Activated CD4-positive, alpha-beta T cell treated with anti-CD3 and anti-CD28 coated beads for 36 hours (primary cell): ENCODE measurements at regions not wholly inside any gene's neighbourhood (a gene's known extent, or its start where the extent isn't known, plus 50 kb on each side); places are given as distances from the start of the nearest gene placed in this dataset.

ENCODE experiments used
- ATAC-seq: fragments of 200-7000 bp; cut with Tn5 transposase; one replicate; pipeline ENCODE4 v1.10.0; 2021; ENCODE audit warnings: mild to moderate bottlenecking, moderate library complexity
- CTCF ChIA-PET: fragments of 350-600 bp; sonication (Branson Sonifier 250); formaldehyde crosslinking; loops from one replicate; lab custom pipeline; 2021; ENCODE audit warnings: antibody characterized with exemption; lab: Charles Lee
- POLR2A ChIA-PET: fragments of 350-600 bp; sonication (Branson Sonifier 250); formaldehyde crosslinking; loops from one replicate; lab custom pipeline; 2021; ENCODE audit warnings: antibody characterized with exemption, inconsistent platforms; lab: Charles Lee
- DNase-seq: peaks from one replicate; pipeline ENCODE4 v3.0.0-alpha.2; 2020
- H3K27ac Mint-ChIP-seq: one replicate; pipeline ENCODE4 v1.8.0; 2021; ENCODE audit warnings: mixed read lengths
- H3K27me3 Mint-ChIP-seq: one replicate; pipeline ENCODE4 v1.8.0; 2021; ENCODE audit warnings: mixed read lengths
- H3K36me3 Mint-ChIP-seq: one replicate; pipeline ENCODE4 v1.8.0; 2021; ENCODE audit warnings: low read depth, mixed read lengths
- H3K4me1 Mint-ChIP-seq: one replicate; pipeline ENCODE4 v1.8.0; 2021; ENCODE audit warnings: mixed read lengths
- H3K4me3 Mint-ChIP-seq: one replicate; pipeline ENCODE4 v1.8.0; 2021; ENCODE audit warnings: mild to moderate bottlenecking, moderate library complexity, mixed read lengths
- H3K9me3 Mint-ChIP-seq: one replicate; pipeline ENCODE4 v1.8.0; 2021; ENCODE audit warnings: low read depth, mixed read lengths
- intact Hi-C, 2 experiments: fragments of 100-400 bp; cut with DNase I in 1 of 2; cut with micrococcal nuclease in 1 of 2; formaldehyde crosslinking; loops; one replicate each; pipeline versions ENCODE4 v1.14.2 to v1.15.1; 2022 to 2024; cut with DNase I, micrococcal nuclease

- intact Hi-C loops: no loop called here
- ChIA-PET CTCF (no interaction called here), POLR2A (no interaction called here)
- Mint-ChIP-seq H3K27ac (no peak overlapping the region), H3K27me3 (no peaks in the 10 kb centered on the region), H3K4me1 (no peaks in the 10 kb centered on the region), H3K9me3 (peaks cover 14% of the 10 kb centered on the region), H3K4me3 (no peak overlapping the region), H3K36me3 (no peaks in the 10 kb centered on the region)
- no peak for DNase-seq
- no peak for ATAC-seq
Measured at GRCh38 chr2:155872396-155872795, 460.1 kb downstream of the NR4A2 start.

- ATAC-seq: no peak
- Mint-ChIP-seq H3K27ac (no peak overlapping the region), H3K27me3 (no peaks in the 10 kb centered on the region), H3K9me3 (peaks cover 14% of the 10 kb centered on the region), H3K4me3 (no peak overlapping the region), H3K4me1 (no peaks in the 10 kb centered on the region), H3K36me3 (no peaks in the 10 kb centered on the region)
- CTCF ChIA-PET: no interaction called here
- POLR2A ChIA-PET: no interaction called here
- DNase-seq: no peak
- intact Hi-C loops: no loop called here
Measured at GRCh38 chr2:155871940-155872339, 460.6 kb downstream of the NR4A2 start.

GRCh38 chr2:155867564-155867963, 465.0 kb downstream of the NR4A2 start:
- intact Hi-C loops: no loop called here
- ATAC-seq (no peak), DNase-seq (no peak)
- H3K4me3 Mint-ChIP-seq: no peak overlapping the region
- no peaks in the 10 kb centered on the region for H3K4me1 Mint-ChIP-seq
- no peaks in the 10 kb centered on the region for H3K27me3 Mint-ChIP-seq
- H3K9me3 Mint-ChIP-seq: peaks cover 2% of the 10 kb centered on the region
- ChIA-PET POLR2A (no interaction called here), CTCF (no interaction called here)
- no peak overlapping the region for H3K27ac Mint-ChIP-seq
- no peaks in the 10 kb centered on the region for H3K36me3 Mint-ChIP-seq

GRCh38 chr2:155866477-155866876, 466.0 kb downstream of the NR4A2 start:
- H3K4me3 Mint-ChIP-seq: no peak overlapping the region
- H3K27me3 Mint-ChIP-seq: no peaks in the 10 kb centered on the region
- ChIA-PET CTCF (no interaction called here), POLR2A (no interaction called here)
- H3K9me3 Mint-ChIP-seq: peaks cover 2% of the 10 kb centered on the region
- H3K27ac Mint-ChIP-seq: no peak overlapping the region
- DNase-seq (no peak), ATAC-seq (no peak)
- no peaks in the 10 kb centered on the region for H3K36me3 Mint-ChIP-seq
- H3K4me1 Mint-ChIP-seq: no peaks in the 10 kb centered on the region
- intact Hi-C loops: no loop called here

- CTCF ChIA-PET: no interaction called here
Measured at GRCh38 chr2:155852156-155852555, 480.4 kb downstream of the NR4A2 start.

GRCh38 chr2:155846259-155846658, 486.3 kb downstream of the NR4A2 start:
- no peaks in the 10 kb centered on the region for H3K9me3 Mint-ChIP-seq
- H3K4me3 Mint-ChIP-seq: no peak overlapping the region
- DNase-seq (no peak), ATAC-seq (no peak)
- H3K36me3 Mint-ChIP-seq: no peaks in the 10 kb centered on the region
- H3K4me1 Mint-ChIP-seq: no peaks in the 10 kb centered on the region
- H3K27ac Mint-ChIP-seq: no peak overlapping the region
- CTCF ChIA-PET: no interaction called here
- POLR2A ChIA-PET: no interaction called here
- intact Hi-C loops: no loop called here
- no peaks in the 10 kb centered on the region for H3K27me3 Mint-ChIP-seq

More at GRCh38 chr2:155852156-155852555, 480.4 kb downstream of the NR4A2 start:
- H3K9me3 Mint-ChIP-seq: no peaks in the 10 kb centered on the region
- H3K27me3 Mint-ChIP-seq: no peaks in the 10 kb centered on the region
- DNase-seq (no peak), ATAC-seq (no peak)
- H3K4me3 Mint-ChIP-seq: no peak overlapping the region
- intact Hi-C loops: no loop called here
- H3K36me3 Mint-ChIP-seq: no peaks in the 10 kb centered on the region
- H3K4me1 Mint-ChIP-seq: no peaks in the 10 kb centered on the region
- H3K27ac Mint-ChIP-seq: no peak overlapping the region
- POLR2A ChIA-PET: no interaction called here

GRCh38 chr2:155844461-155844860, 488.1 kb downstream of the NR4A2 start:
- Mint-ChIP-seq H3K4me1 (no peaks in the 10 kb centered on the region), H3K4me3 (no peak overlapping the region), H3K36me3 (no peaks in the 10 kb centered on the region), H3K27ac (no peak overlapping the region), H3K9me3 (no peaks in the 10 kb centered on the region), H3K27me3 (no peaks in the 10 kb centered on the region)
- no peak for DNase-seq
- POLR2A ChIA-PET: no interaction called here
- CTCF ChIA-PET: no interaction called here
- intact Hi-C loops: no loop called here
- ATAC-seq: no peak

GRCh38 chr2:155842103-155842502, 490.4 kb downstream of the NR4A2 start:
- CTCF ChIA-PET: interaction anchor here (1.5 kb wide), 1 partner anchor 12 kb away, joined by 5 read pairs; no protein-coding TSS in a partner anchor
- Mint-ChIP-seq H3K36me3 (no peaks in the 10 kb centered on the region), H3K27me3 (no peaks in the 10 kb centered on the region), H3K4me1 (no peaks in the 10 kb centered on the region), H3K9me3 (no peaks in the 10 kb centered on the region), H3K4me3 (no peak overlapping the region), H3K27ac (no peak overlapping the region)
- intact Hi-C loops: no loop called here
- POLR2A ChIA-PET: no interaction called here
- ATAC-seq (no peak), DNase-seq (no peak)

- CTCF ChIA-PET: interaction anchor here (1.5 kb wide), 1 partner anchor 12 kb away, joined by 5 read pairs; no protein-coding TSS in a partner anchor
- H3K4me1 Mint-ChIP-seq: no peaks in the 10 kb centered on the region
Measured at GRCh38 chr2:155841442-155841841, 491.1 kb downstream of the NR4A2 start.

GRCh38 chr2:155840661-155841060, 491.9 kb downstream of the NR4A2 start:
- POLR2A ChIA-PET: interaction anchor here (0.7 kb wide), 1 partner anchor 49 kb away, joined by 6 read pairs; no protein-coding TSS in a partner anchor
- no peaks in the 10 kb centered on the region for H3K36me3 Mint-ChIP-seq
- H3K27me3 Mint-ChIP-seq: no peaks in the 10 kb centered on the region
- no peak overlapping the region for H3K27ac Mint-ChIP-seq
- ATAC-seq (no peak), DNase-seq (no peak)
- H3K4me3 Mint-ChIP-seq: no peak overlapping the region
- CTCF ChIA-PET: interaction anchor here (1.5 kb wide), 1 partner anchor 13 kb away, joined by 5 read pairs; no protein-coding TSS in a partner anchor
- intact Hi-C loops: no loop called here
- no peaks in the 10 kb centered on the region for H3K9me3 Mint-ChIP-seq
- H3K4me1 Mint-ChIP-seq: no peaks in the 10 kb centered on the region

More at GRCh38 chr2:155841442-155841841, 491.1 kb downstream of the NR4A2 start:
- DNase-seq (no peak), ATAC-seq (no peak)
- Mint-ChIP-seq H3K27ac (no peak overlapping the region), H3K36me3 (no peaks in the 10 kb centered on the region), H3K27me3 (no peaks in the 10 kb centered on the region), H3K4me3 (no peak overlapping the region), H3K9me3 (no peaks in the 10 kb centered on the region)
- intact Hi-C loops: no loop called here
- POLR2A ChIA-PET: no interaction called here

GRCh38 chr2:155839991-155840390, 492.5 kb downstream of the NR4A2 start:
- ChIA-PET POLR2A (no interaction called here), CTCF (no interaction called here)
- intact Hi-C loops: no loop called here
- Mint-ChIP-seq H3K9me3 (no peaks in the 10 kb centered on the region), H3K4me1 (no peaks in the 10 kb centered on the region), H3K27ac (no peak overlapping the region), H3K36me3 (no peaks in the 10 kb centered on the region), H3K4me3 (no peak overlapping the region), H3K27me3 (no peaks in the 10 kb centered on the region)
- ATAC-seq (no peak), DNase-seq (no peak)

- Mint-ChIP-seq H3K27me3 (no peaks in the 10 kb centered on the region), H3K36me3 (no peaks in the 10 kb centered on the region), H3K4me1 (no peaks in the 10 kb centered on the region), H3K4me3 (no peak overlapping the region), H3K9me3 (no peaks in the 10 kb centered on the region), H3K27ac (no peak overlapping the region)
- intact Hi-C loops: no loop called here
- POLR2A ChIA-PET: no interaction called here
- DNase-seq: no peak
- ATAC-seq: no peak
- CTCF ChIA-PET: no interaction called here
Measured at GRCh38 chr2:155839436-155839835, 493.1 kb downstream of the NR4A2 start.

- Mint-ChIP-seq H3K4me1 (no peaks in the 10 kb centered on the region), H3K4me3 (no peak overlapping the region), H3K9me3 (no peaks in the 10 kb centered on the region), H3K27me3 (no peaks in the 10 kb centered on the region), H3K27ac (no peak overlapping the region), H3K36me3 (no peaks in the 10 kb centered on the region)
- ATAC-seq: no peak
- no peak for DNase-seq
- POLR2A ChIA-PET: no interaction called here
- CTCF ChIA-PET: no interaction called here
- intact Hi-C loops: no loop called here
Measured at GRCh38 chr2:155836439-155836838, 496.1 kb downstream of the NR4A2 start.
